ENCODE measurements at regions not wholly inside any gene's neighbourhood (a gene's known extent, or its start where the extent isn't known, plus 50 kb on each side); places are given as distances from the start of the nearest gene placed in this dataset.

- TF ChIP-seq, protein P1, sequence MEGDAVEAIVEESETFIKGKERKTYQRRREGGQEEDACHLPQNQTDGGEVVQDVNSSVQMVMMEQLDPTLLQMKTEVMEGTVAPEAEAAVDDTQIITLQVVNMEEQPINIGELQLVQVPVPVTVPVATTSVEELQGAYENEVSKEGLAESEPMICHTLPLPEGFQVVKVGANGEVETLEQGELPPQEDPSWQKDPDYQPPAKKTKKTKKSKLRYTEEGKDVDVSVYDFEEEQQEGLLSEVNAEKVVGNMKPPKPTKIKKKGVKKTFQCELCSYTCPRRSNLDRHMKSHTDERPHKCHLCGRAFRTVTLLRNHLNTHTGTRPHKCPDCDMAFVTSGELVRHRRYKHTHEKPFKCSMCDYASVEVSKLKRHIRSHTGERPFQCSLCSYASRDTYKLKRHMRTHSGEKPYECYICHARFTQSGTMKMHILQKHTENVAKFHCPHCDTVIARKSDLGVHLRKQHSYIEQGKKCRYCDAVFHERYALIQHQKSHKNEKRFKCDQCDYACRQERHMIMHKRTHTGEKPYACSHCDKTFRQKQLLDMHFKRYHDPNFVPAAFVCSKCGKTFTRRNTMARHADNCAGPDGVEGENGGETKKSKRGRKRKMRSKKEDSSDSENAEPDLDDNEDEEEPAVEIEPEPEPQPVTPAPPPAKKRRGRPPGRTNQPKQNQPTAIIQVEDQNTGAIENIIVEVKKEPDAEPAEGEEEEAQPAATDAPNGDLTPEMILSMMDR (conservative IDR thresholded peaks at IDR 0.05; ENCODE audit: low read depth, low read length): no peak
- TF ChIP-seq EZH2 (IDR thresholded peaks at IDR 0.05; ENCODE audit: low read length, unreplicated experiment) (no peak), EZH2phosphoT487 (IDR thresholded peaks at IDR 0.05; ENCODE audit: borderline replicate concordance, low read length) (no peak)
Measured at GRCh38 chr2:57828221-57828620, 218.4 kb upstream of the VRK2 start.
